Caki2 (cell line): ENCODE measurements at regions not wholly inside any gene's neighbourhood (a gene's known extent, or its start where the extent isn't known, plus 50 kb on each side); places are given as distances from the start of the nearest gene placed in this dataset.
"Not testable (repeated sequence)": the region's sequence is repeated elsewhere in the genome, so short reads cannot be mapped to it uniquely, and the experiment has no call there.

Source experiments
- DNase-seq: peaks from one replicate; pipeline ENCODE4 v3.0.0-alpha.2; 2015; ENCODE audit warnings: low read depth
- in situ Hi-C: cut with HindIII; loops from 2 replicates; pipeline ENCODE4 v1.10.0; 2016; ENCODE audit warnings: low sequenced_read_pairs, low pct_unique_long_range_greater_than_20kb, mixed read lengths

DNA sequence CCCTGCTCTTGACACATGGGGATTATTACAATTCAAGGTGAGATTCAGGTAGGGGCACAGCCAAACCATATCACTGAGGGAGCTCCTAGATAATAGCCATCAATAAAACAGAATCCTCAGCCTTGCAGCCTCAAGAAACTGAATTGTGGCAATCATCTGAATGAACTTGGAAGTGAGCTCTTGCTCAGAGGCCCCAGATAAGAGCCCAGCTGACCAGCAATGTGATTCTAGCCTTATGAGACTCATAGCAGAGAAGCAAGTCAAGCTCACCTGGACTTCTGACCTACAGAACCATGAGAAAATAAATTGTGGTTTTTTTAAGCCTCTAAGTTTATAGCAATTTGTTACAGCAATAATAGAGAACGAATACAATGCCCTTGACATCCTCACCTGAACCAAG lies 302.5 kb downstream of the LTN1 start:
- no peak for DNase-seq
- in situ Hi-C loops = no loop called here

DNA sequence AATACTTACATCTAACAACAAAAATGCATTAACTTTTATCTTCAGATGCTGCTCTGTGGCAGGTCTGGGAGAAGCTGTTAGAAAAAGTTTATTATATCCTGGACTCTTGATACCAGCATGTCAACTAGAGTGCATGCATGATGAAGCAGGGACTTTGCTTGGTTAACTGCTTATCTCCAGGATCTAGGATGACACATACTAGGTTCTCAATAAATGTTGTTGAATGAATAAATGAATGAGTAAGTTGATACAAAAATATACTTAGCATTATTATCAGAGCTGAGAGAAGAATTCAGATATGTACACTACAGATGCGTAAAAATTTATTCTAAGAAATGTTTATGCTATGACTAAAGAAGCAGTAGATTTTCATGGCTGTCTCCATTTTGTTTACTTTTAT lies 304.3 kb downstream of the LTN1 start:
- DNase-seq = no peak
- in situ Hi-C loops = no loop called here

DNA sequence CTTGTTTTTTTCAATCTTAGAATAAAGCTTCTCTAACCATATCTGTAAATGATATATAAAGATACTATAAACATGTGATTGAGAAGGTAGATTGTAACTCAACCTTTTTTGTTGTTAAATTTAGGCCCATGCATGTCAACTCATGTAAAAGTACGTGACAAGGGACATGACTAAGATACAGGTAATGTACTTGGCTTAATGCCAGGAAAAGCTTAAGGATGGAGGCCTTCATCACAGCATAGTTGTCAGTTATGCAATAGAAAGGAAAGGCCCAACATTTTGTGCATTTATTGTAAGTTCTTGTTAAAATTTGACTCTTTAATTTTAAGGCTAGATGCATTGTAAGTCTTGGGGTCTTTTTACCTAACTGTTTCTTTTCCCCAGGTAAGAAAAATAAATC lies 305.1 kb downstream of the LTN1 start:
- no peak for DNase-seq
- in situ Hi-C loops = no loop called here

DNA sequence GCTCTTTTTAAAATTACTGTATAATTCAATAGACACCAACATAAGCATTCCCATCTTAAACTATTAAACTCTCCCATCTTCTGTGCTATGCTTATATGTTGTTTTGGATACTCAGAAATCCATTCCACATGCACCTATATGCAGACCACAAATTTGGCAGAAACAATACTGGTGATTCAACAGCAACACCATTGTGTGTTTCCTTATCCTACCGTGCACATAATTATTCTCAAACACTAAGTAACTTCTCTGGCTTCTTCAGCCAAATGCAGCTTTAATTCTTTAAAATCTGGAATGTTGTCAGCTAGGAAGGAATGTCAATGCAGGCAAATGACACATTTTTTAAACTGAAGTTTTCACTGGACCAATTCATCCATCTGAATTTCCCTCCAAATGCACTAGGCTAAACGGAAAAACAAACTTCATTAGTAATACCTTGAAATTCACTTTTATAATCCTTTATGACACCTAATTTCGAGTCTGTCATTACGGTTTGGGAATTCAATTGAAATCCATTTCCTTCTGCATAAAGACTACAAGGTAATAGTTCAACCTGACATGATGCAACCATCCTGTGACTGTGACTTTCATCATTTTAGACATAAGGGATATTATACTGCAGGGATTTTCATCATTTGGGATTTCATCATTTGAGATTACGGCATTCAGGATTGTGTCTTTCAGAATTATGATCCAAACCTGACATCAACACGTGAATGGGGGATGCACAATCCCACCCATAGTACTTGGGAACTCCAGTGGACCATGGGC lies 308.5 kb downstream of the LTN1 start:
- in situ Hi-C loops = no loop called here
- no peak for DNase-seq

DNA sequence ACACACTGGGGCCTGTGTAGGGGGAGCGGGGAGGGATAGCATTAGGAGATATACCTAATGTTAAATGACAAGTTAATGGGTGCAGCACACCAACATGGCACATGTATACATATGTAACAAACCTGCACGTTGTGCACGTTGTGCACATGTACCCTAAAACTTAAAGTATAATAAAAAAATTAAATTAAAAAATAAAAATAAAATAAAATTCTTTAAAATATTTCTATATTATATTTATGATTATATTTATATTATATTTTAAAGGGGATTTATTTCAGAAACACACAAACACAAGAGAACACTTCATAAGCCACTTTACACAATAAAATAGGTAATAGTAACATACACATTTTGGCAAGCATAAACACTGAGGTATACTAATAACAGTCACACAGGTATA lies 309.8 kb downstream of the LTN1 start:
- DNase-seq, in situ Hi-C loops: not testable (repeated sequence)

DNA sequence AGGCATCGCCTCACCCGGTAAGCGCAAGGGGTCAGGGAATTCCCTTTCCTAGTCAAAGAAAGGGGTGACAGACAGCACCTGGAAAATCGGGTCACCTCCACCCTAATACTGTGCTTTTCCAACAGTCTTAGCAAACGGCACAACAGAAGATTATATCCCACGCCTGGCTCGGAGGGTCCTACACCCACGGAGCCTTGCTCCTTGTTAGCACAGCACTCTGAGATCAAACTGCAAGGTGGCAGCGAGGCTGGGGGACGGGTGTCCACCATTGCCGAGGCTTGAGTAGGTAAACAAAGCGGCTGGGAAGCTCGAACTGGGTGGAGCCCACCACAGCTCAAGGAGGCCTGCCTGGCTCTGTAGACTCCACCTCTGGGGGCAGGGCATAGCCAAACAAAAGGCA lies 315.6 kb downstream of the LTN1 start:
- in situ Hi-C loops, DNase-seq: not testable (repeated sequence)

DNA sequence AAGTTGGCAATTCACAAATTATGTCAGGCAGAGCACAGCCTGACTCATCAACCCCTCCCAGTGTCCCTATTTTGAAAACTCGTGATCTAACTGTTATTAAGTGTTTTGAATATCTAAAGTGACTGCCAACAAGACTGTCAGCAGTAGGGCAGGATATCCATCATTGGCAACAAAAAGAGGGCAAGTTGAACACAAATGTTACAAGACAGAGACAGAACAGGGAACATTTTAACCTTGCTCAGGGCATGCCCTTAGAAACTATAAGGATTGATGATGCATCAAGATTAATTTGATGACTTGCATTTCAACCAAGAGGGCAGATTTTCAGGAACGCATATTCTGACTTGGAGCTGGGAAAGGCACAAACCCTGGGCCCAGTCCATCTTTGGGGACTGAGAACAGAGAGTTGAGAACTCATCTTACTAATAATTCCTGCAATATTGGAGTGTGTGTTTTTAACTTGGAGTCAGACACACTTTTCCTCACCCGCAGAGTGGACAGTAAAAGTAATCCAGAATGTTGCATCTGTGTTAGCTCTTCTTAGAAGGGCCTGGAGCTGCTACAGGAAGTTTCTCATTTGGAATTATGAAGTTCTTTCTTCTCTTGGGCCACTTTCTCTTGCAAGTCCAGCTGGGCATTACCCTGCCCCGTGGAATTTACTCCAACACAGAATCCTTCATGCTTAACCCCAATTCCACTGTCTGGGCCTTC lies 317.2 kb downstream of the LTN1 start:
- in situ Hi-C loops = no loop called here

DNA sequence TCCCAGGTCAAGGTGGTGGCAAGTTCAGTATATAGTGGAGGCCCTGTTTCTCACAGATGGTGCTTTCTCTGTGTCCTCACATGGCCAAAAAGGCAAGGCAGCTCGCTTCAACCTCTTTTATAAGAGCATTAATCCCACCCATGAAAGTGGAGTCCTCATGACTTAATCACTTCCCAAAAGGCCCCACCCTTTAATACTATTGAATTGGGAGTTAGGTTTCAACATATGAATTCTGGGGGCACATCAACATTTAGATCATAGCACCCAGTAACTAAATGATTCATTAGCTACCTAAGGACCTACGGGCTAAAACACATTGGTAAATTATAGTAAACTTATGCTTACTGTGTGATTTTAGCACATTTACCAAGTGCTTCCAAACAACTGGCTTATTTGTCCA lies 317.9 kb downstream of the LTN1 start:
- DNase-seq = no peak
- in situ Hi-C loops = no loop called here

More for the DNA sequence above, 317.2 kb downstream of the LTN1 start:
- DNase-seq = no peak

DNA sequence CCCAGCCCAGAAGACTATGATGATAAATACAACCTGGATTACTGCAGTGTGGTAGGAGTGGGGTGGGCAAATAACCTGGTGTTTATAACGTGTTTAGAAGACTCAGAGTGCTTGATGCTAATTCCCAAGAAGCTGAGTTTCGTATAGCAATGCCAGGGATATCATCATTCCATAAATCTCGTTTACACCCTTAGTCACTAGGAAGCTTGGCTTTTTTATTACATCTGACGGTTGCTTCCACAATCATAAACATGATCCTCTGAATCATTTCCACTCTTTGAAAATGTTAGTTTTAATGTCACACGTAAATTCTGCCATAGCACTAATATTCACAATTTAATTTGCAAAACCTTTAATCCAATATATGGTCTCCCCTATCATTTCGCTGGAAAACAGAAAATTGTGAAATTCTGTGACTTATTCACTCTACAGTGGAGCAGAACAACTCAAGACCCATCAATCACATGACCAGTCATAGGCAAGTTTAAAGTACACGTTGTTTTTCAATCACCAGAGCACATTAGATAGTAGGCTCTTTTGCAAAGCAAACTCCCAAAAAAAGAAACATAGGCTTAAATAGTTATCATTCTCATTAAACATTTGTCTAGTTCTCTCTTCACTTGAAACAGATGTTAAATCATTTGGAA lies 321.0 kb downstream of the LTN1 start:
- in situ Hi-C loops = no loop called here
- DNase-seq = no peak

DNA sequence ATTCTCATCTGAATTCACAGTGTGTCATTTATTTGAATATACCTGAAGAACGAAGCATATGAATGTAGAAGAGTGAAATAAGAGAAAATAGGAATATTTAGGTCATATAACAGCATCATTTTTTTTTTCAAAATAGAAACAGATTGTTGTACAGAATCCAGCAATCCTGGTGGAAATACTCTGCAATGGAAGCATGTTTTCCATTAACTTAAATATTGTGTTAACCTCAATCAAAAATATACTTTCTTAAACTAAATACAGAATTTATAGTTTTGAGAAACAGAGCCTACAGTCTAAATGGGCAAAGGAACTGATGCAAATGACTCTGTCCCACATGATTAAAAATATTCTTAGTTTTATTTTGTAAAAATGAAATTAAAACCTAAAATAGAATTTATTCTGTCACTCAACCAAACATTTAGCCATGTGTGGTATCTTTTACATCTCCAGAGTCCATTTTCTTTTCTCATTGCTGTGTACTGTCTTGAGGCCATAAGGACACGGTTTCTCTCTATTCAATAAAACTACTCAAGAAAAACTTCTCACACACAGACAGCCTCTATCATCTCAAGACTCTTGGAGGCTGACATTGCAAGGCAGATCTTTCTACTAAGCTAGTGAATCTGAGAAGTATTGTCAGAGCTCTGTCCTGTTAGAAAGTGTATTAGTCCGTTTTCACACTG lies 322.6 kb downstream of the LTN1 start:
- in situ Hi-C loops = no loop called here
- no peak for DNase-seq

DNA sequence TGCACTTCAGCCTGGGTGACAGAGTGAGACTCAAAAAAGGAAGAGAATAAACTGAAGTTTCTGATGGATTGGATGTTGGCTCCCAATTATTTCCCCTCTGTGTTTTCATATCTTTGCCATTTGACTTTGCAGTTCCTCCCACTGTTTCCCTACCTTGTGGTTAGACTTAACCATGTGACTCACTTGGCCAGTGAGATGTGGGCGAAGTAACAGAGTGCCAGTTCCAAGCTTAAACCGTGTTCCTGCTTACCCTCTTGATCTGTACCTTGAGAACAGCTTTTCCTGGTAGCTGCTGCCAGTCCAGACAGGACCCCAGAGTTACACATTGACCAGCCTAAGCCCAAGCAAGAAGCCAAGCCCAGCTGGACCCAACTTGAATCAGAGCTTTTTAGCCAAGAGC lies 323.4 kb downstream of the LTN1 start:
- DNase-seq = no peak
- in situ Hi-C loops = no loop called here

DNA sequence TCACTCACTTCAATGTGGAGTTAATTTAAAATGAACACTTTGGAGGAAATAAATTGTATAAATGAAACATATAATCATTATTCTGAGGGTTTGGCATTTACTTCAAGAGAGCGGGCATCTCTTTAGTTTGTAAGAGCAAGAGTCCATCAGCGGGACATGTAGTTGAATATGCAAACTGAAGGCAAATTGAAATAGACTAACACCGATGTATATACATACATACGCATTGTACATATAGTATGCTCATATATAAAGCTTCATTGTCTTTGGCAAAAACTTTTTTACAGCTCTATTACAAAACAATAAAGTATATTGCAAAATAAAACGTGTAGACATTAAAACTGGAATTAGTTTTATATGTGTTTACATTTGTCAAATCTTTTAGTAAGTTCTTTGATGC lies 328.9 kb downstream of the LTN1 start:
- DNase-seq = no peak
- in situ Hi-C loops = no loop called here

DNA sequence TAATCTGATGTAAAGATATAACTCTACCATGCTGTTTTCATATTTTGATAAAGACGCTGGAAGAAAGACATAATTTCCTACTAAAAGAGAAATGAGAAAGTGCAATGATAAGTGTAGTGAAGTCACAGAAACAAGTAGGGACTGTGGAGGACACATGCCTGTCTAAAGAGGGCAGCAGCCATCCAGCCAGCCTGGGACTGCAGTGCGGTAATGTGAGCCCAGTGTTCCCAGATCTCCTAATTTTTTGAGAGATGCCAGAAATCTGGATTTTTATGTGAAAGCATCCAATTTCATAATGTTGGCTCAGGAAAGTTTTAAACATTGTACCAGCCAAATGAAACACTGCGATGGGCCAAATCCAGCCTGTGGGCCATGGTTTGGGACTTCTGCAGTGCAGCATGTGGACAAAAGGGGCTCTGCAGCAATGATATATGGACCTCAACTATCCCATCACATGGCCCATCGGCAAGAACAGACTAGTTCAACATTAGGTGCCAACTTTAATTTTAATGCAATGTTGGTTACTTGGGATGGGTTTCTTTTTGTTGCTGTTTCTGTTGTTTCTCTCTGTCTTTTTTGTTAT lies 329.5 kb downstream of the LTN1 start:
- DNase-seq = no peak
- in situ Hi-C loops = no loop called here

DNA sequence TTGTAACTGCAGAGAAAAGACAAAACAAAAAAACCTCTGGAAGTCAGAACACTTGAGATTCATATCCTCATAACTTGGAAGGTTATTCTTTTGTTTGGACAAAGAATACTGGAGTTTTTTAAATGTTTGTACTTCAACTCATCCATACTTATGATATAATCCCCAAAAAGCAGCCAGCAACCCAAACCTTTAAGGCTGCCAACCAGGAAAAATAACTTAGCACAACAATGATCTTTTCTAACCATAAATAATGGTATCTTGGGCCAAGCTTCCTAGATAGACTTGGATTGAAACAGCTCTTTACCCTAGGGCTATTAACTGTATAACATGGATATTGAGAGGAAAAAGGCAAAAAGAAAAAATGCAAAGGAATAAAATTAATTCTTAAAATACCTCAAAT lies 335.1 kb downstream of the LTN1 start:
- in situ Hi-C loops = no loop called here
- DNase-seq = no peak

DNA sequence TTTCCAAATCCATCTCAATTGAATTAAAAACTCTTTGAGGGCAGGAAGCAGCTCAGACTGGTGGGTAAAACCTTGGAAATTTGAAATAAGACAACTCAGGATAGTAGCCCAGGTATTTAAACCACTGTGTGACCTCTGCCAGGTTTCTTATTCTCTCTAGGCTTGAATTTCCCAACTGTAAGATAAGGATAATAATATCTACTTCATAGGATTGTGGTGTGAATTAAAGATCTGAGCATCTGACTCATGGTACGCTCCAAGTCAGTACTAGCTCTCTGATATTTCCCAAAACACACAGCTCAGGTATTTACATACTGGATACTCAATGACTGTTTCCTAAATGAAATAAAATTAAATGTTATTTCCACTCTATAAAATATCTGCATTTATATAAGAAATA lies 337.2 kb downstream of the LTN1 start:
- DNase-seq = no peak
- in situ Hi-C loops = no loop called here

DNA sequence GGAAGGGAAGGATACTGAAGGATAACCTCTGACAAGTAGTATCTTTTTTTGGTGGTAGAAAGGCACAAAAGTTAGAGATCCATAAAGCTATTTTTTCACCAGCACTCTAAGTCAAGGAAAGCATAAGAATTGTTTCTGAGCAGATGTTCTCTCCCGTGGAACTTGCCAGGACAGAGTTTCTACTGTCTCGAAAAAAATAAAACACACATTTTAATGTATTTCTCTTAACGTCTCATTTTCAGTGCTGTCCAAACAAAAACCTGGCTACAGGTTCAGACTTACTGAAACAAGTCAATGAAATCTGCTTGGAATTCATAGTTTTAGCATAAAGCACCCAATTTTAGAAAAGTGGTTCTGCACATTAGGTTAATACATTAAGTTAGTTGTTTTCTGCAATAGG lies 338.3 kb downstream of the LTN1 start:
- in situ Hi-C loops = no loop called here
- no peak for DNase-seq

DNA sequence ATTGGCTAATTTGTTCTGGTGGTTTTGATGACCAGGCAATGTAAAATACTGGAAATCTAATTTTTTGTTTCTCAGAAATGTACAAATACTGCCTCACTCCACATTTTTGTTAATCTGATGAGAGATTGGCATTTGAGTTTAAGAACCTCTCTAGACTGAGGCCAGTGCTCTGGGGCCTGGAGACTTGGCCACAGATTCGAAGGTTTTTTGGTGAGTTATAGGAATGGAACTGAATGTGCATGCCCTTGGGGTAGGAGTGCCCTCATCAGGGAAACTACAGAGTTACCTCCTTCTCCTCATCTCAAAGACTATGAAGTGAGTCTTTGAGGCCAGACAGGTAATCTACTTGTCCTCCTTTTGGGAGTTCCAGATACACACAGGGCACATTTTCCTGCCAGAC lies 347.9 kb downstream of the LTN1 start:
- in situ Hi-C loops = no loop called here
- DNase-seq = no peak

DNA sequence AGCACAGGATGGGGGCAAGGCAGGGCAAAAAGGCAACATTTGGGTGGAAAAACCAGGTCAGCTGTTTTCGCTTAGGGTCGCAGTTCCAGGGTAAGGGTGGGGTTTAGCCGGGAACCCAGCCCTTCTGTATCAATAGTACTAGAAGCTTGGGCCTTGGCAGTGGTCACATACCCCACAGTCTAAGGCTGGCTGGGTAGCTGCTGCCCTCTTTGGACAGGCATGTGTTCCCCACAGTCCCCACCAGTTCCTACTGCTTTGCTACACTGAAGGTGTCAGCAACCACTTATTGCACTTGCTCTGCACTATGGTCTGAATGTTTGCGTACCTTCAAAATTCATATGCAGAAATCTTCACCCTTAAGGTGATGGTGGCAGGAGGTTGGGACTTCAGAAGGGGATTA lies 349.8 kb downstream of the LTN1 start:
- no peak for DNase-seq
- in situ Hi-C loops = no loop called here

DNA sequence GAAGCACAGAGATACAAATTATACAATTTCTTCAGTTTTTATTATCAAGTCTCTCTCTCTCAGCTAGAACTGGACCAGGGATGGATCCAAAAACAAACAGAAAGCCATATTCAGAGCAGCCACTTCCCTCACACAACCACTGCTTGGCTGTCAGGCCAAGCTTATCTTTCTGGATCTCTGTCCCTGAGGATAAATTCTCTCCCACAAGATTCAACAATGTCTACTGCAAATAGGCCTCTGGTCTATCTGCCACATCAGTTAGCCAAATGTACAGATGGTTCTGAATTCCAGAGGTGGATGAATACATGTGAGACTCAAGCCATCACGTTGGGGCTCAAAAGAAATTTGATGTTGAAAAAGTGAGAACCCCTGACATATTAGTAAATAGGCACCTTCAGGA lies 350.9 kb downstream of the LTN1 start:
- DNase-seq = no peak
- in situ Hi-C loops = no loop called here
